ENCODE measurements at regions not wholly inside any gene's neighbourhood (a gene's known extent, or its start where the extent isn't known, plus 50 kb on each side); places are given as distances from the start of the nearest gene placed in this dataset.
A peak's percentile ranks its signal among the peaks of the same experiment; 100 is the strongest.

DNA sequence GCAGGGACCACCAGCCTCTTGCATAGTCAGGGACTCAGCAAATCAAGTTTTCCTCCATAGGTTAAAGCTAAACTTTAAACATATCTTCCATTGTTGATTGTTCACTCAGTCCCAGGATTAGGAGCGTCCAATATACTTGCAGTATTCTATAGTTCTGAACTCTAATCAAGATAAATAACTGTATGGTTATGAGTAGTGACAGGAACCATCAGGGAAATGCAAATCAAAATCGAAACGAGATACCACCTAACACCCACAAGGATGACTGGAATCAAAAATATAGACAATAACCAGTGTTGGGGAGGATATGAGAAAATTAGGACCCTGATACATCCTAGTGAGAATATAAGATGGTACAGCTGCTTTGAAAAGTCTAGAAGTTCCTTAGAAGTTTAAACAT lies 190.0 kb downstream of the ETS1 start:
- H3K27me3 ChIP-seq (ENCODE audit: control insufficient read depth in 2 of 2, insufficient read depth in 2 of 2, low read length in 2 of 2), result no peaks in the 10 kb centered on the region
- FAIRE-seq, result no peak
- intact Hi-C loops (cut with micrococcal nuclease), result no loop called here
- H3K27ac ChIP-seq (ENCODE audit: insufficient read depth, low read depth, low read length), result no peak overlapping the region
- peaks cover 12% of the 10 kb centered on the region for H3K4me1 ChIP-seq (ENCODE audit: control insufficient read depth, extremely low read depth, insufficient read depth, low read length)
- H3K9me3 ChIP-seq (replicated peaks; ENCODE audit: control insufficient read depth, insufficient read depth, low read length), result no peaks in the 10 kb centered on the region
- H3K79me2 ChIP-seq (ENCODE audit: control insufficient read depth, insufficient read depth, low read length), result no peaks in the 10 kb centered on the region
- CTCF ChIA-PET, result no interaction called here
- TF ChIP-seq, protein P1, sequence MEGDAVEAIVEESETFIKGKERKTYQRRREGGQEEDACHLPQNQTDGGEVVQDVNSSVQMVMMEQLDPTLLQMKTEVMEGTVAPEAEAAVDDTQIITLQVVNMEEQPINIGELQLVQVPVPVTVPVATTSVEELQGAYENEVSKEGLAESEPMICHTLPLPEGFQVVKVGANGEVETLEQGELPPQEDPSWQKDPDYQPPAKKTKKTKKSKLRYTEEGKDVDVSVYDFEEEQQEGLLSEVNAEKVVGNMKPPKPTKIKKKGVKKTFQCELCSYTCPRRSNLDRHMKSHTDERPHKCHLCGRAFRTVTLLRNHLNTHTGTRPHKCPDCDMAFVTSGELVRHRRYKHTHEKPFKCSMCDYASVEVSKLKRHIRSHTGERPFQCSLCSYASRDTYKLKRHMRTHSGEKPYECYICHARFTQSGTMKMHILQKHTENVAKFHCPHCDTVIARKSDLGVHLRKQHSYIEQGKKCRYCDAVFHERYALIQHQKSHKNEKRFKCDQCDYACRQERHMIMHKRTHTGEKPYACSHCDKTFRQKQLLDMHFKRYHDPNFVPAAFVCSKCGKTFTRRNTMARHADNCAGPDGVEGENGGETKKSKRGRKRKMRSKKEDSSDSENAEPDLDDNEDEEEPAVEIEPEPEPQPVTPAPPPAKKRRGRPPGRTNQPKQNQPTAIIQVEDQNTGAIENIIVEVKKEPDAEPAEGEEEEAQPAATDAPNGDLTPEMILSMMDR (IDR thresholded peaks at IDR 0.05; ENCODE audit: extremely low read depth in 1 of 2, insufficient read depth in 1 of 2, low read depth in 1 of 2, low read length in 2 of 2), result no peak
- no peak for TF ChIP-seq JUN (IDR thresholded peaks at IDR 0.05; ENCODE audit: borderline replicate concordance, insufficient read depth, insufficient read length, low read depth)
- no peak for TF ChIP-seq MYC (IDR thresholded peaks at IDR 0.05; ENCODE audit: low read depth, low read length)
- H4K20me1 ChIP-seq (replicated peaks; ENCODE audit: control insufficient read depth, extremely low read depth, insufficient read depth, low read length), result no peaks in the 10 kb centered on the region
- POLR2A ChIA-PET, result no interaction called here
- H3K9me1 ChIP-seq (replicated peaks; ENCODE audit: control insufficient read depth, extremely low read depth, insufficient read depth, low read length), result no peaks in the 10 kb centered on the region
- H3K4me3 ChIP-seq (replicated peaks in 1 of 3; ENCODE audit: insufficient read depth in 1 of 3, low read depth in 1 of 3, low read length in 3 of 3), result no peak overlapping the region
- H2AFZ ChIP-seq (ENCODE audit: low read depth, low read length), result no peak overlapping the region
- no peak overlapping the region for H3K9ac ChIP-seq (replicated peaks; ENCODE audit: extremely low read depth, insufficient read depth, low read length)
- DNase-seq (ENCODE audit: low read depth, low spot score), result no peak
- no TSS peak for BruUV-seq (replicated peaks)
- dilution Hi-C loops (cut with MboI; ENCODE audit: extremely low pct_ligation_motif_present, low sequenced_read_pairs), result no loop called here
- no peaks in the 10 kb centered on the region for H3K36me3 ChIP-seq (ENCODE audit: control insufficient read depth in 2 of 2, extremely low read depth in 1 of 2, insufficient read depth in 2 of 2, low read length in 2 of 2)
- no peak overlapping the region for H3K4me2 ChIP-seq (ENCODE audit: insufficient read depth, low read length)

DNA sequence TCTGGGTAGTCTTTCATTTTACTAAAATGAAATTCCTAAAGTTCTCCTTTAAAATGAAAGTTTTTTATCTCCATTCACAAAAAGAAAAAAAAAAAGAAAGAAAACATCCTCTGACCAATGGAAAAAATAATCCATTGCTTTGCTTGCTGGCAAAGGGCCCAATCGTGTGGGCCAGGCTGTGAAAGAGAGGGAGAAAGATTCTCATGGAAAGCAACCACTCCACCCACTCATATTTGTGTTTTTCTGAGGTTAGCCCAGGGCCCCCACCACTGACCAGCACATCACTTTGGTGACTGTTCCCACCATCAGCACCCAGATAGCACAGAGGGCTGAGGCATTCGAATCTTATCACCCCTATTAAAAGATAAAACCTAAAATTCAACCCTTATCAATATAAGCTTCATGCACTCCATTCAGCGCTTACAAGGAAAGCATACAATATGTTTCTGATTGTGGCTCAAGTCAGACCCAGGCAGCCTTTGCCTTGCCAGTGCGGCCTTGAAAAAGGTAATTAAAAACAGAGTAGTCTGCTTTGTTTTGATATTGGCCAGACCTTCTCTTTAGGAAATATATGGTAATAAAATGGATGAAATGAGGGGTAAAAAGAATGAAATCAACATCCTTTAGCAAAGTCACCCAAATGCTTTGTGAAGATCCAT lies 192.8 kb downstream of the ETS1 start:
- peaks cover 8% of the 10 kb centered on the region for H3K4me1 ChIP-seq (ENCODE audit: control insufficient read depth, extremely low read depth, insufficient read depth, low read length)
- FAIRE-seq (no peak), DNase-seq (ENCODE audit: low read depth, low spot score) (peak; percentile 79)
- H3K36me3 ChIP-seq (ENCODE audit: control insufficient read depth in 2 of 2, extremely low read depth in 1 of 2, insufficient read depth in 2 of 2, low read length in 2 of 2), result no peaks in the 10 kb centered on the region
- no peak overlapping the region for H3K4me2 ChIP-seq (ENCODE audit: insufficient read depth, low read length)
- no peaks in the 10 kb centered on the region for H3K27me3 ChIP-seq (ENCODE audit: control insufficient read depth in 2 of 2, insufficient read depth in 2 of 2, low read length in 2 of 2)
- intact Hi-C loops (cut with micrococcal nuclease), result no loop called here
- no peak overlapping the region for H3K27ac ChIP-seq (ENCODE audit: insufficient read depth, low read depth, low read length)
- ChIA-PET CTCF (interaction anchor here (0.6 kb wide), 1 partner anchor 14 kb away, joined by 3 read pairs; no protein-coding TSS in a partner anchor), POLR2A (no interaction called here)
- no peaks in the 10 kb centered on the region for H3K9me3 ChIP-seq (replicated peaks; ENCODE audit: control insufficient read depth, insufficient read depth, low read length)
- H4K20me1 ChIP-seq (replicated peaks; ENCODE audit: control insufficient read depth, extremely low read depth, insufficient read depth, low read length), result no peaks in the 10 kb centered on the region
- no TSS peak for BruUV-seq (replicated peaks)
- TF ChIP-seq EZH2 (IDR thresholded peaks at IDR 0.05; ENCODE audit: borderline replicate concordance, low read depth, low read length, severe bottlenecking), result no peak
- no peak for TF ChIP-seq JUN (IDR thresholded peaks at IDR 0.05; ENCODE audit: borderline replicate concordance, insufficient read depth, insufficient read length, low read depth)
- TF ChIP-seq MYC (IDR thresholded peaks at IDR 0.05; ENCODE audit: low read depth, low read length), result no peak
- TF ChIP-seq, protein P1 (IDR thresholded peaks at IDR 0.05; ENCODE audit: extremely low read depth in 1 of 2, insufficient read depth in 1 of 2, low read depth in 1 of 2, low read length in 2 of 2), result no peak
- TF ChIP-seq GATA2 (IDR thresholded peaks at IDR 0.05; ENCODE audit: insufficient read depth, insufficient read length, low read depth, low read length), result no peak
- H3K4me3 ChIP-seq (replicated peaks in 1 of 3; ENCODE audit: insufficient read depth in 1 of 3, low read depth in 1 of 3, low read length in 3 of 3), result no peak overlapping the region
- no peaks in the 10 kb centered on the region for H3K9me1 ChIP-seq (replicated peaks; ENCODE audit: control insufficient read depth, extremely low read depth, insufficient read depth, low read length)
- no peak overlapping the region for H3K9ac ChIP-seq (replicated peaks; ENCODE audit: extremely low read depth, insufficient read depth, low read length)
- H2AFZ ChIP-seq (ENCODE audit: low read depth, low read length), result no peak overlapping the region
- dilution Hi-C loops (cut with MboI; ENCODE audit: extremely low pct_ligation_motif_present, low sequenced_read_pairs), result no loop called here
- no peaks in the 10 kb centered on the region for H3K79me2 ChIP-seq (ENCODE audit: control insufficient read depth, insufficient read depth, low read length)

All from endothelial cell of umbilical vein (primary cell).